ENCODE measurements at regions not wholly inside any gene's neighbourhood (a gene's known extent, or its start where the extent isn't known, plus 50 kb on each side); places are given as distances from the start of the nearest gene placed in this dataset.

DNA sequence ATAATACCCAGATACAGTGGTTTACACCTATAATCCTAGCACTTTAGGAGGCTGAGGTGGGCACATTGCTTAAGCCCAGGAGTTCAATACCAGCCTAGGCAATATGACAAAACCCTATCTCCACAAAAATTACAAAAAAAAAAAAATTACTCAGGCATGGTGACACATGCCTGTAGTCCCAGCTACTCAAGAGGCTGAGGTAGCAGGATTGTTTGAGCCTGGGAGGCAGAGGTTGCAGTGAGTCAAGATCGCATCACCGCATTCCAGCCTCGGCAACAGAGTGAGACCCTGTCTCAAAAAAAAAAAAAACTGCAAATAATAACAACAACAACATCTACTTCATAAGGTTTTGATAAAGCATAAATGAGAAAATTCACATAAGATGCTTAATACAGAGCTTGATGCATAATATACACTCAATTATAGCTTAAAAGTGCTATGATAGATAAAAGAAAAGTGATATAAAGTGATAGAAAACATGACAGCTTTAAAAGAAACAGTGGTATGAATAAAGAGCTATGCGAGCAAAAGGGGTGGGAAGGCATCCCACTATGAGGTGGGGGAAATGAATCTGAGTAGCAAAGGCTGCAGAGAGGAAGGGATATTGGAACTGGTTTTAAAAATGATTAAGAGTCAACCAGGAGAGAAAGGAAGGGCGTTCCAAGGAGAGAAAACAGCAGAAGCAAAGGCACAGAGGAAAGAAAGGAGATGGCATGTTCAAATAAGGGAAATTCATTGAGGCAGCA is 197.6 kb downstream of the KIF18A start (continued):
- TF ChIP-seq, protein P1, sequence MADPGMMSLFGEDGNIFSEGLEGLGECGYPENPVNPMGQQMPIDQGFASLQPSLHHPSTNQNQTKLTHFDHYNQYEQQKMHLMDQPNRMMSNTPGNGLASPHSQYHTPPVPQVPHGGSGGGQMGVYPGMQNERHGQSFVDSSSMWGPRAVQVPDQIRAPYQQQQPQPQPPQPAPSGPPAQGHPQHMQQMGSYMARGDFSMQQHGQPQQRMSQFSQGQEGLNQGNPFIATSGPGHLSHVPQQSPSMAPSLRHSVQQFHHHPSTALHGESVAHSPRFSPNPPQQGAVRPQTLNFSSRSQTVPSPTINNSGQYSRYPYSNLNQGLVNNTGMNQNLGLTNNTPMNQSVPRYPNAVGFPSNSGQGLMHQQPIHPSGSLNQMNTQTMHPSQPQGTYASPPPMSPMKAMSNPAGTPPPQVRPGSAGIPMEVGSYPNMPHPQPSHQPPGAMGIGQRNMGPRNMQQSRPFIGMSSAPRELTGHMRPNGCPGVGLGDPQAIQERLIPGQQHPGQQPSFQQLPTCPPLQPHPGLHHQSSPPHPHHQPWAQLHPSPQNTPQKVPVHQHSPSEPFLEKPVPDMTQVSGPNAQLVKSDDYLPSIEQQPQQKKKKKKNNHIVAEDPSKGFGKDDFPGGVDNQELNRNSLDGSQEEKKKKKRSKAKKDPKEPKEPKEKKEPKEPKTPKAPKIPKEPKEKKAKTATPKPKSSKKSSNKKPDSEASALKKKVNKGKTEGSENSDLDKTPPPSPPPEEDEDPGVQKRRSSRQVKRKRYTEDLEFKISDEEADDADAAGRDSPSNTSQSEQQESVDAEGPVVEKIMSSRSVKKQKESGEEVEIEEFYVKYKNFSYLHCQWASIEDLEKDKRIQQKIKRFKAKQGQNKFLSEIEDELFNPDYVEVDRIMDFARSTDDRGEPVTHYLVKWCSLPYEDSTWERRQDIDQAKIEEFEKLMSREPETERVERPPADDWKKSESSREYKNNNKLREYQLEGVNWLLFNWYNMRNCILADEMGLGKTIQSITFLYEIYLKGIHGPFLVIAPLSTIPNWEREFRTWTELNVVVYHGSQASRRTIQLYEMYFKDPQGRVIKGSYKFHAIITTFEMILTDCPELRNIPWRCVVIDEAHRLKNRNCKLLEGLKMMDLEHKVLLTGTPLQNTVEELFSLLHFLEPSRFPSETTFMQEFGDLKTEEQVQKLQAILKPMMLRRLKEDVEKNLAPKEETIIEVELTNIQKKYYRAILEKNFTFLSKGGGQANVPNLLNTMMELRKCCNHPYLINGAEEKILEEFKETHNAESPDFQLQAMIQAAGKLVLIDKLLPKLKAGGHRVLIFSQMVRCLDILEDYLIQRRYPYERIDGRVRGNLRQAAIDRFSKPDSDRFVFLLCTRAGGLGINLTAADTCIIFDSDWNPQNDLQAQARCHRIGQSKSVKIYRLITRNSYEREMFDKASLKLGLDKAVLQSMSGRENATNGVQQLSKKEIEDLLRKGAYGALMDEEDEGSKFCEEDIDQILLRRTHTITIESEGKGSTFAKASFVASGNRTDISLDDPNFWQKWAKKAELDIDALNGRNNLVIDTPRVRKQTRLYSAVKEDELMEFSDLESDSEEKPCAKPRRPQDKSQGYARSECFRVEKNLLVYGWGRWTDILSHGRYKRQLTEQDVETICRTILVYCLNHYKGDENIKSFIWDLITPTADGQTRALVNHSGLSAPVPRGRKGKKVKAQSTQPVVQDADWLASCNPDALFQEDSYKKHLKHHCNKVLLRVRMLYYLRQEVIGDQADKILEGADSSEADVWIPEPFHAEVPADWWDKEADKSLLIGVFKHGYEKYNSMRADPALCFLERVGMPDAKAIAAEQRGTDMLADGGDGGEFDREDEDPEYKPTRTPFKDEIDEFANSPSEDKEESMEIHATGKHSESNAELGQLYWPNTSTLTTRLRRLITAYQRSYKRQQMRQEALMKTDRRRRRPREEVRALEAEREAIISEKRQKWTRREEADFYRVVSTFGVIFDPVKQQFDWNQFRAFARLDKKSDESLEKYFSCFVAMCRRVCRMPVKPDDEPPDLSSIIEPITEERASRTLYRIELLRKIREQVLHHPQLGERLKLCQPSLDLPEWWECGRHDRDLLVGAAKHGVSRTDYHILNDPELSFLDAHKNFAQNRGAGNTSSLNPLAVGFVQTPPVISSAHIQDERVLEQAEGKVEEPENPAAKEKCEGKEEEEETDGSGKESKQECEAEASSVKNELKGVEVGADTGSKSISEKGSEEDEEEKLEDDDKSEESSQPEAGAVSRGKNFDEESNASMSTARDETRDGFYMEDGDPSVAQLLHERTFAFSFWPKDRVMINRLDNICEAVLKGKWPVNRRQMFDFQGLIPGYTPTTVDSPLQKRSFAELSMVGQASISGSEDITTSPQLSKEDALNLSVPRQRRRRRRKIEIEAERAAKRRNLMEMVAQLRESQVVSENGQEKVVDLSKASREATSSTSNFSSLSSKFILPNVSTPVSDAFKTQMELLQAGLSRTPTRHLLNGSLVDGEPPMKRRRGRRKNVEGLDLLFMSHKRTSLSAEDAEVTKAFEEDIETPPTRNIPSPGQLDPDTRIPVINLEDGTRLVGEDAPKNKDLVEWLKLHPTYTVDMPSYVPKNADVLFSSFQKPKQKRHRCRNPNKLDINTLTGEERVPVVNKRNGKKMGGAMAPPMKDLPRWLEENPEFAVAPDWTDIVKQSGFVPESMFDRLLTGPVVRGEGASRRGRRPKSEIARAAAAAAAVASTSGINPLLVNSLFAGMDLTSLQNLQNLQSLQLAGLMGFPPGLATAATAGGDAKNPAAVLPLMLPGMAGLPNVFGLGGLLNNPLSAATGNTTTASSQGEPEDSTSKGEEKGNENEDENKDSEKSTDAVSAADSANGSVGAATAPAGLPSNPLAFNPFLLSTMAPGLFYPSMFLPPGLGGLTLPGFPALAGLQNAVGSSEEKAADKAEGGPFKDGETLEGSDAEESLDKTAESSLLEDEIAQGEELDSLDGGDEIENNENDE (IDR thresholded peaks at IDR 0.05; ENCODE audit: insufficient replicate concordance, low read length) = no peak
- TF ChIP-seq RNF2 (IDR thresholded peaks at IDR 0.05; ENCODE audit: borderline replicate concordance, low read depth, low read length, missing control alignments, poor library complexity, severe bottlenecking) (no peak), SUZ12 (IDR thresholded peaks at IDR 0.05; ENCODE audit: low read length) (no peak), SRF (IDR thresholded peaks at IDR 0.05; ENCODE audit: low read depth, low read length) (no peak), EZH2 (IDR thresholded peaks at IDR 0.05; ENCODE audit: low read depth, low read length, severe bottlenecking) (no peak), JUN (IDR thresholded peaks at IDR 0.05; ENCODE audit: low read depth, low read length) (no peak)
